Upper lobe of left lung (tissue), 4 donors: ENCODE measurements at regions not wholly inside any gene's neighbourhood (a gene's known extent, or its start where the extent isn't known, plus 50 kb on each side); places are given as distances from the start of the nearest gene placed in this dataset.

Experiments
- EP300 ChIP-seq, 4 donors: sonication (generic); formaldehyde crosslinking; IDR thresholded peaks; one replicate each; pipeline ENCODE4 v1.5.1; 2017; ENCODE audit warnings: antibody characterized with exemption in 4 of 4, control low read depth in 2 of 4
- POLR2AphosphoS5 ChIP-seq, 2 donors: sonication (generic); formaldehyde crosslinking; IDR thresholded peaks; one replicate each; pipeline ENCODE4 v1.5.1; 2017; ENCODE audit warnings: antibody characterized with exemption in 2 of 2
- TF ChIP-seq, protein P1 (sequence below), 6 experiments: fragments of 450-650 bp in 4 of 6; fragments of 200-600 bp in 2 of 6; sonication (generic) in 2 of 6; IDR thresholded peaks; one replicate each; pipeline ENCODE4 v1.5.1; 2016 to 2019; ENCODE audit warnings: antibody characterized with exemption in 6 of 6

- TF ChIP-seq EP300 (IDR thresholded peaks at IDR 0.05) (no peak), POLR2AphosphoS5 (IDR thresholded peaks at IDR 0.05) (no peak)
- TF ChIP-seq, protein P1, sequence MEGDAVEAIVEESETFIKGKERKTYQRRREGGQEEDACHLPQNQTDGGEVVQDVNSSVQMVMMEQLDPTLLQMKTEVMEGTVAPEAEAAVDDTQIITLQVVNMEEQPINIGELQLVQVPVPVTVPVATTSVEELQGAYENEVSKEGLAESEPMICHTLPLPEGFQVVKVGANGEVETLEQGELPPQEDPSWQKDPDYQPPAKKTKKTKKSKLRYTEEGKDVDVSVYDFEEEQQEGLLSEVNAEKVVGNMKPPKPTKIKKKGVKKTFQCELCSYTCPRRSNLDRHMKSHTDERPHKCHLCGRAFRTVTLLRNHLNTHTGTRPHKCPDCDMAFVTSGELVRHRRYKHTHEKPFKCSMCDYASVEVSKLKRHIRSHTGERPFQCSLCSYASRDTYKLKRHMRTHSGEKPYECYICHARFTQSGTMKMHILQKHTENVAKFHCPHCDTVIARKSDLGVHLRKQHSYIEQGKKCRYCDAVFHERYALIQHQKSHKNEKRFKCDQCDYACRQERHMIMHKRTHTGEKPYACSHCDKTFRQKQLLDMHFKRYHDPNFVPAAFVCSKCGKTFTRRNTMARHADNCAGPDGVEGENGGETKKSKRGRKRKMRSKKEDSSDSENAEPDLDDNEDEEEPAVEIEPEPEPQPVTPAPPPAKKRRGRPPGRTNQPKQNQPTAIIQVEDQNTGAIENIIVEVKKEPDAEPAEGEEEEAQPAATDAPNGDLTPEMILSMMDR (IDR thresholded peaks at IDR 0.05), result no peak
These were observed 447.4 kb upstream of the ROBO1 start for GRCh38 chr3:80215191-80215590.
